CD4-positive, alpha-beta T cell treated with Interleukin-4 for 1 hour (primary cell): ENCODE measurements at regions not wholly inside any gene's neighbourhood (a gene's known extent, or its start where the extent isn't known, plus 50 kb on each side); places are given as distances from the start of the nearest gene placed in this dataset.

Source experiments
- DNase-seq, 2 donors: peaks; one replicate each; pipeline ENCODE4 v3.0.0-alpha.2; 2020 to 2022

DNA sequence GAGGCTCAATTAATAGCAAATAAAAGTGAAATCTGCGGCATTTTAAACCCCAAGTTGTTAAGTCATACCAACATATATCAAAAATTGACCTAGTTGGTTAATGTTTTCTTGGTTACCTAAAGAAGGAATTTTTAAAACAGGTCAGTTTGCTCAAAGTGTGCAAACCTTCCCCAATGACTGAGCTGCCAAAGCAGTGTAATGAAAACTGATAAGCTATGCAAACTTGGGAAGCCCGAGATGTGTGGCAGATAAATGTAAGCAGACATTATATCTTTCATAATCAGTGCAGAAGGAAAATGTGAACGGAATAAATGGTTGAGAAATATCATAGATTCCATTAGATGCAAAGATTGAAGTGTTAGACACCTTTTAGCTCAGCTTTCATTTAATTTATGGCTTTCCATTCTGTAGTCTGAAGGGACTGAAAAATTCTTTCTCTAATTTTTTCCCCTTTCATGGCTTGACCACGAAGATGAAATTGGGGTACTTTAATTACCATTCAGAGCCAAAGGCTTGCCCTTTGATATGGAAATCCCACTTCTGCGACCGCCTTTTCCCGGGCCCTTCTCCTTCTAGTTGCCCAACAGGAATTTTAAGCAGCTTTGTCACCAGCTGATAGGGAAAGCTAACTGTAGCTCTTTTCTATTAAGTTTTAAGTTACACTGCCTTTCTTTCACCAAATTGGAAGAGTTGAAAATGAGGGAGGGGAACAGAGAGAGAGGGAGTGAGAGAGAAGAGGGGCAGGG is 306.6 kb upstream of the SOX5 start:
- DNase-seq = no peak

DNA sequence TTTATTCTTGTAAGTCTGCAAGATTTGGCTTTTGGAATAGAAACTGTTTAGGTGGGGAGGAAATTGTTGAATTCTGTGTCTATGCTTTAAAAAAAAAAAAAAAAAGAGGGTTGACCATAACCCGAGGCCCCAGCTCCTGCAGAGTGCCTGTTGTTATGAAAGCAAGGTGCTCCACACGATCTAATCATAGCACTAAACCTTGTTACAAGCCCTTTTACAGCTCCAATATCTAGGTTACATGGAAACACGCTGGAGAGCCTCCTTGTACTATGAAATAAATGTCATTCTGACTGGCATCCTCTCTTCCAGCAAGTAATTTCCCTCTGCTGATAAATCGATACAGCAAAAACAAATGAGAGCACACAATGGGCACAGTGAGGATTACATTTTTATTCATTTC is 303.1 kb upstream of the SOX5 start:
- no peak for DNase-seq

DNA sequence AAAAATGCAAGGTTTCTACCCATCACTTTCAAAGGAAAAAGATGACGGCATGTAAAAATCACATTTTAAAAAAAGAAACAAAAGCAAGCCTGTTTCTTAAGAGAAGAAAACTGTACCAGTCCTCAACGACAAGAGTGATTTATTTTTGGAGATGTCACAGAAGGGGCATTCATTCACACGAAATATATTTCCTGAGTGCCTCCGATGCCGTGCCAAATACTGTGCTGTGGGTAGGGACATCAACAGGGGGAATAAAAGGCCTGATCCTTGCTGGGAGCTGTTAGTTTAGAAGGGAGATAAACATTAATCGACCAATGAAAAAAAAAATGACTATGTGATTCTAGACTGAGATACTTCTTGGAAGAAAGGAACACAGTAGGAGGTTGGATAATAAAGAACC is 297.5 kb upstream of the SOX5 start:
- no peak for DNase-seq

DNA sequence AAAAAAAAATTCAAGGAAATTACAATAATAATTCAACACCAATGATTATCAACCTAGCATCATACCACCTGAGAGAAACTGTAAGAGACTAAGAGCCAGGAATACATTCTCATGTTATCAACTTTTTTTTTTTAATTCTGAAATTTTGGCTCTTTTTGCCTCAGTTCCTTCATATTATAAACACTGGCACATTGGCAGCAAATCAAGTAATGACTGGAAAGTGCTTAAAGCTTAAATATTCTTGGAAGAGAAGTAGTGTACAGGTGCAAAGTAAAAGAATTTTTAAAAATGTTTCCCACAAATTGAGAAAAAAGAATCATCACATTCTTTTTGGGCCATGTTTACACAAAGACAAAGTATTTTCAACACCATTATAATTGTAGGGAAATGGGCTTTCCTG is 296.9 kb upstream of the SOX5 start:
- no peak for DNase-seq

DNA sequence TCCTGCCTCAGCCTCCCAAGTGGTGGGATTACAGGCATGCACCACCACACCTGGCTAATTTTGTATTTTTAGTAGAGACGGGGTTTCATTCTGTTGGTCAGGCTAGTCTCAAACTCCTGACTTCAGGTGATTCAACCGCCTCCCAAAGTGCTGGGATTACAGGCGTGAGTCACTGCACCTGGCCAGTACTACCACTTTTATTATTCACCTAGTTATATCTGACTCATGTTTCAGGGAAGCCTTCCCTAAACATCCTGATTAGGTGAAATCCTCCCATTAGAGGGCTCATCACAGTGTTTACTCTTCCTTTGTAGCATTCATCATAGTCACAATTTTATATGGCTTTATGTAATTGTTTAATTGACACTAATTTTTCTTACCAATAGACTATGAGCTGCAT is 295.3 kb upstream of the SOX5 start:
- DNase-seq = no peak

DNA sequence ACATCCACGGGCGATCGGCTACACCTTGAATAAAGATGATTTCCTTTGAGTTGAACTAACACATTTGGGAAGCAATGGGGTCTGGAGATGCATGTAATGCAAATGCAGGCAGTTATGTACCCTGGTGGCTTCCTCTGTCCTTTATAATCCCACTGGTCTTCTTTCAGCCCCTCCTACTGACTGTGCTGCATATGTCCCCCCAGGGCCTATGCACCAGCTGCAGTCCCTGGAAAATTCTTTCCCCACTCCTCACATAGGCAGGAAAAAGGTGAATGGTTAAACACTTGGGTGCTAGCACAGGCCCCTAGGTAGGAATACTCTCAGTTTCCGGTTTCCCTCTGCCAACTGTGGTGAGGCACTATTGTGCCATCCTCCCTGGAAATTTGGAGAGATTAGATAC is 294.8 kb upstream of the SOX5 start:
- no peak for DNase-seq

DNA sequence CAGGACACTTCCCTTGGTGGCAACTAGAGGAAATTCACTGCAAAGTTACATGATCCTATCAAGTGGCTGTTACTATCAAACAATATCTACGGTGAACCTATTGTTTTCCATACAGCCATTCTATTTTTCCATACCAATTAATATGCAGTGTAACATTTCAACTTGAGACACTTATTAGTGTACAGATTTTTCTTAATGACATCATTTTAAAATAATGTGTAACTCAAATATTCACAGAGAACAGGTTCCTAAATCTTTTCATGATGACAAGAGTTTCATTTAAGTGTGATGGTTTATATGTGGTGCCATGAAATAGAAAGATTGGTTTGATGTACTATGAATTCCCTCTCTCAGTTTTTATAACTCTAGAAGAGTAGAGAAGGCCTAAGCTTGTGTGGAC is 291.2 kb upstream of the SOX5 start:
- DNase-seq = no peak

DNA sequence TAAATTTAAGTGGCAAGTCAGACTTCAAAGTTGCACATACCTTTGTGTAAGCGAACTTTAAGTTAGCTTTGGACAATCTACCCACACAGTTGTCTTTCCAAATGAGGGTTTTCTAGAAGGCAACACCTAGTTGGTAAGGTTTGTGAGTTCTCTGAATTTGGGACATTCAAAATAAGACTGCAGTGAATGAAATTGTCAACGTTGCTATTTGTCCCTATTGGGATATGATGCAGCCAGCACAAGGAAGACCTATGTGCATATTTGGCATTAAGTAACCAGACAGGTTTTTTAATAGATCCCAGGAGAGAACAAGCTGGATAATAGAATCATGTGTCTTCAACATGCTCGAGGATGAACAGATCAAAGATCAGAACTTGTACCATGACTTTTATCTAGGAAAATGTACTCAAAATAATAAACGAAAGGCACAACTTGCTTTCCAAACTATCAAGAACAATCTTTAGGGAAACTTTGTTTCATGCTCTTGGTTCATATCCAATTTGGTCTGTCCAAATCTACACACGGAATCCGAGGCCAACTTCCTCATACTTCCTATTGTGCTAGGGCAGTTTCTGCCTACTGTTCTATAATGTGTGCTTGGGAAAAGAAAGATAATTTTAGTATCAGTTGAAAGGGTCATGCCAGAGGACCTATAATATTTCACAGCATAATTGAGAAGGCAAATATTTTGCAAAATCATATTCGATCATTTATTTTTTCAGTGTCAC is 284.2 kb upstream of the SOX5 start:
- no peak for DNase-seq

DNA sequence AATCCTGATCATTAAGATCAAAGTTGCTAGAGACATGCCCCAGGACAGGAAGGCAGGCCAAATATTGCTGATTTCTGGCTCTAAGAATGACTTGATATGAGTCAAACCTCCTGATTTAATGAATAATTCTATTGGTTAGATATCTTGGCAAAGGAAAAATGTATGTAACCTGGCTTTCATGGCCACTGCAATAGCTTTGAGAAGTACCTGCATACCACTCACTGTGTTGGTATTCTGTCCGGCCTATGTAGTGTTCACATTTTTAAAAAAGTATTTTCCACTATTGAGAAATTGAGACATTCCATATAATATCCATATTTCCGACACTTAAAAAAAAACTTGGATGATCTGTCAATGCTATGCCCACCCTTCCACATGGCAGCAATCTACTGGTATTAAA is 283.1 kb upstream of the SOX5 start:
- no peak for DNase-seq

DNA sequence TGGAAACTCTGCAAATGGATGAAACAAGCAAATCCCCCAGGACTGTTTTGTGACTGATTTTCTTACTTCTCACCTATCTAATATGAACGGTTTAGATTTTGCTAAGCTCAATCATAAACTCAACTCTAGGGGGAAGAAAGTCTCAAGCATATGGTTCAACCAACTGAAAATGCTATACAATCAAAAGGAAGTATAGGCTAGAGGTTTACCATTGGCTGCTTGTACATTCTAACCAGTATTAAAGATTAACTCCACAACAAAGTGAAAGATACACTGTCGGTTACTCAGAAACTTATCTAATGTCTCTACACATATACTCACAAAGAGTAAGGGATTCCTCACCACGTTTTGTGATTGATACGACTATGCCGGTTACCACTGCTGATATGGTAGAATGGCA is 281.8 kb upstream of the SOX5 start:
- DNase-seq = no peak

DNA sequence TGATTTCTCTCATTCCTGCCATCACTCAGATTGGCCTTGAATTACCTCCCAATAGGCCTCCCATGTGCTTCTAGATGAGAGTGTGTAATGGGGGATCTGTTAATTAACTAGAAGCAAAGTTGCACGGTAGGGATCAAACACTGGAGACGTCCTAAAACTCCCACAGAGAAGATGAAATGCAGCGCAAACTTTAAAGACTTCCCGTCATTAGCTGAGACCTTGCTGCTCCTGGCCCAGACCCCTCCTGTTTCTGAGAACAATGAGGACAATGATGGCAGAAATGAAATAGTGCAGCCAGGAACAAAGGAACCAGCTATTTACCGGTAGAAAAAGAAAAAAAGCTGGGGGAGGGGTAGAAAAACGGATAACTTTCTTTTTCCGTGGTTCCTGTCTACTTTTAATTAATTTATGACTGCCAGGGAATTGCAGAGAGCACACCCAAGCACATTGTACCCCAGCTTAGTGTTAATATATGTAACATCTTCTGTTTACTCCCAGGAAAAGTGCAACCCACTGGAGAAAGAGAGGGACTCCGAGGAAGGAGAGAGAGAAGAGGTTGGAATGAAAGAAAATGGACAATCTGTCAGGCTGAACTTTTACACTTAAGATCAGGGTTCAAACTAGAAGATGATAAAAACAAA is 280.7 kb upstream of the SOX5 start:
- no peak for DNase-seq

DNA sequence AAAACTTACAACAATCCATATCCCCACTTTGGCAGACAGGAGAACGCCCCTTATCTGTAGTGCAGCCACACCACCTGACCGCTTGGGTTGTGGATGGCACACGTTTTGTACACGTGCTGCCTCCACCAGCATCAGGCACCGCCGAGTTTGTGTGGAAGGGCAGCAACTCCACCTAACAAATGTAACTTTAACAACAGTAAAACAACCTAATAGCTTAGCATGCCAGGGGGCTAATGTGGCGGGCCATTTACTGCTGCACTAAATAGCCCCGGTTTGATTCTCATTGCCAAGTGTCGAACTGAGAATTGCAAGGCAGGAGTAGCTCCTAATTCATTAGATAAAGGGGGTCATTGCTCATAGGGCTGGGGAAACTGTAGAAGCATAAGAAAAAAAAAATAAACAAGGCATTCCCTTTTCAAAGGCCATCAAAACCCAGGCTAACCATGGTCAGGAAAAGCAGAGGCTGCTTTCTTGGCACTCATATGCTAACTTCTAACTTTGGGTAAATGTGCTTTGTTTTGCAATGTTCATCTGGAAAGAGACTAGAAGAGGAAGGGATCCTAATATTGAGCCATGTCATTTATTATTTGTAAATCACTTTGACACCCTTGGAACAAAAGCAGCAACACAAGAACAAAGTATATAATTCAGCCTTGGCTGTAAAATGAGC is 279.7 kb upstream of the SOX5 start:
- no peak for DNase-seq

DNA sequence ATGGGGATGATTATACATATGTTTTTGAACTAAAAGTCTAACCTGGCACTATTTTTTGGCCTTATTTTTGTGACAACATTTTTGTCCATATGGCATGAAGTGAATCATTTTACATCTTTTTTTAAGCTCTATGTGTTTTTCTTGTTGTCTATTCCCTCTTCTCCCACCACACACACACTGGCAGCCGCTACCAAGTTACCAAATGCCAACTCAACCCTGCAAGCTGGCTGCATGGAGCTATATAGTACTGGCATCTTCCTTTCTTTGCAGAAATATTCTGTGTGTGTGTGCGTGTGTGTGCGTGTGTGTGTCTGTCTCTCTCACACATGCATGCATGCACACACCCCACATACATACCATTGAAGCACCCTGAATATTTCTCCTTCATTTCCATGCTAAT is 278.9 kb upstream of the SOX5 start:
- no peak for DNase-seq

DNA sequence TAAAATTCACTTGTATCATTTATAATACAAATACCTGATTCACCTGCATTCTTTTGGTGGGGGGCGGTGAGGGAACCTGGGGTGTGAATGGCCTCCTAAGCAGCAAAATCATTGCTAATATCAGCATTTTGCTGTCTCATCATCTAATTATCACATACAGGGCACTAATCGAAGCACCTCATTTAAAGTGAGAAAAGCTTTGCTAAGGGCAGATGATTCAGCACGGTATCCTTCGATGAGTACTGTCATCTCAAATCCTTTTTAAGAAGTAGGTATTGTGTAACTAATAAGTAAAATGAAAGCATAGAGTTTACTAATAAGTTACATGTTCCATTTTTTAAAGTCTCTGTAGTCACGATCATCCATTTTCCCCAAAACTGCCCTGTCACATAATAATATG is 278.1 kb upstream of the SOX5 start:
- no peak for DNase-seq

DNA sequence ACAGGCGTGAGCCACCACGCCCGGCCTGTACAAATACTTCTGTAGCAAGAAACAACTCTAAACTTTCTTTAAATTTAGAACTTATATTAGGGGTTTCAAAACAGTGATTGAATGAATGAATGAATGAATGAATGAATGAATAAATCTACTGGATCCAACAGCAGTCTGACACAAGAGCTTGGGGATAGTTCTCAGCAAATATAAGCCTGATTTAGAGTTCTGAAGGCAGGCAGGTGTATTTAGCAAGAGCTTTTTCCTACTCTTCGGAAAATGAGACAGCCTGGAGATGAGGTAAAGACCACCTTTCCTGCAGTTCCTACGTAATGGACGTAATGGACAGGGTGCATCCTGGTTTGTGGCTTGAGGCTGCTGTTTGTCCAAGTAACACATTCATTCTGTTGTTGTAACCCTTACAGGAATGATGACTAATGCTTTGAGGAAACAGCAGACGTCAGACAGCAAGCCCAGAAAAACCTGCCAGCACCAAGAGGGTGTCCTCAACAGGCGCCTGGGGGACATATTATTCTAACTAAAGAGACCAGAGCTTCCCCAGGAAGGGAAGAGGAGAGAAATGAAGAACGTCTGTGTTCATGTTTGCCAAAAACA is 277.4 kb upstream of the SOX5 start:
- no peak for DNase-seq

DNA sequence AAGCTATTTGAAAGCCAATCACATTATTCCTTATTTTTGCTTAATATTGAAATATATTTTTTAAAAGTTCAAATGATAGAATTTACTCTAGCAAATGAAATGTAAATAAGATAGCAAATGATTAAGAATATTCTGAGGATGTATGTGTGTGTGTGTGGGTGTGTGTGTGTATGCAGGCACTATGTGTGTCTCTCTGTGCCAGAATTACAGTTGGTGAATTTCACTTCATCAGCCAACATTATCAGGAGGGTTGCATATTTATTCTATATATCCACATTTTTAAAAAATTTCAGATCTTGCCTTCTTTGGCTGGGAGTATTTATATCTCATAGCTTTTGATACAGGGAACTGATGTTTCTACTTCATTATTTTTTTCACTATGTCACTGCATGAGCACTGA is 274.9 kb upstream of the SOX5 start:
- DNase-seq = no peak

DNA sequence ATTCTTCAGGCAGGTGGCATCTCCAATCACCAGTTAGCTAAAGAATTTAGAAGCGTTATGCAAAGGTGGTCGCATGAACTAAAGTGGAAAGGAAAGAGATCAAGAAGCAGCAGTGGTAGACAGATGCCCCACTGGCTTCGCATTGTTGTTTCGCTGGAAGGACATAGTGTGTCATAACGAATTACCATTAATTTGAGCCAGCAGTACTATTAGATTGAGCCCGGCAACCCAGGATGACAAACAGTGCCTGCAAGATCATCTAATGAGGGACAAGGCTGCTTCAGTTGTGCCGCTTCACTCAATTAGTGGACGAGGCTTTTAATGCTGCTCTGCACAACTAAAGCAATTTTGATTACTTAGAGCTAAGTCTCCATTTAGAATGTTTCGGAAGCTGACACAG is 274.5 kb upstream of the SOX5 start:
- DNase-seq = no peak

DNA sequence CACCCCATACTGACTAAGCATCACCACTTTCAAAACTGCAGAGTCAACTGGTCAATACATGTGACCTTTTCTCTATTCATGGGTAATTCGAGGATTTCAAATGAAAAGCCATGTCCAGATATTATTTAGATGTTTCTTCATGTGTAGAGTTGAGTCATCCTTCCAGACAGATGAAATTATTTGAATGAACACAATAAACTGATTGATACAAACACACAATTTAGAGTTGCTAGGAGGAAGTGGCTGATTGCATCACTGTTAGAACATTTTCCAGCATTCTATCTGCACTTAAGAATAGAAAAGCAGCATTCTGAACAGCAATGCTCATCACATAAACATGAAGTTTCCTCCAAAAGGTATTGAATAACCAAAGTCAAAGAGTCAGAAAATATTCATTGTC is 273.5 kb upstream of the SOX5 start:
- DNase-seq = no peak

DNA sequence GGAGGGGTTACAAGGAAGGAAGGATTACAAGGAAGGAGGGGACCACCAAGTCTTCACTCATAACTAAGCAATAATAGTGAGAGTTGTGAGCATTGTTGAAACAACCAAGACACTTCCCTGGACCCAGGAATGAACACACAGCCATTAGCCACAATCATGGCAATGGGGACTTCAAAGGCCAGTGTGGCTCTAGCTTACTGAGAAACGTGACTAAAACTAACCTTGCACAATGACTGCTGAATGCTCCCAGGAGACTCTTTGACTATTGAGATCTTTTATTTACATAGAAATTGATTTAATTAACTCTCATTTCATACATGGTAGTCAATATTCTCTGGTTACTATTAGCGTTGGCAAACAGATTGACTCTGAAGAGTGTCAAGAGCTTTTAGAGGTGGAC is 263.0 kb upstream of the SOX5 start:
- DNase-seq = no peak

DNA sequence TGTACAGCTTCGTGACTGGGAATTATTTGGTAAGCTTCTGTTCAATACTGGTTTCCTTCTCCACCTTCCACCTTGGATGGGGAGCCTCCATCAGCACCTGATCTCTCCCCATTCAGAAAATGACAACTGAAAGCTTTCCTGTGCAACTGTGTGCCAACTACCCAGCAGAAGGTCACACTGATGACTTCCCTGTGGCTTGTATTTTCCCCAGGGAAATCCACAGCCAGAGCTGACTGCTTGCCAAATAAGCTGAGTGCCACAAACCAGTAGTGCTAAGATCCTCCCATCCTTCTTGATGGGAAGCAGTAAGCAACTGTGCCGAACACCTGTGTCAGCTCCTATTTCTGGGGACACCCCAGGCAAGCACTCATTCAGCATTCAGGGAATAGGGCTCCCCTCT is 257.2 kb upstream of the SOX5 start:
- no peak for DNase-seq

DNA sequence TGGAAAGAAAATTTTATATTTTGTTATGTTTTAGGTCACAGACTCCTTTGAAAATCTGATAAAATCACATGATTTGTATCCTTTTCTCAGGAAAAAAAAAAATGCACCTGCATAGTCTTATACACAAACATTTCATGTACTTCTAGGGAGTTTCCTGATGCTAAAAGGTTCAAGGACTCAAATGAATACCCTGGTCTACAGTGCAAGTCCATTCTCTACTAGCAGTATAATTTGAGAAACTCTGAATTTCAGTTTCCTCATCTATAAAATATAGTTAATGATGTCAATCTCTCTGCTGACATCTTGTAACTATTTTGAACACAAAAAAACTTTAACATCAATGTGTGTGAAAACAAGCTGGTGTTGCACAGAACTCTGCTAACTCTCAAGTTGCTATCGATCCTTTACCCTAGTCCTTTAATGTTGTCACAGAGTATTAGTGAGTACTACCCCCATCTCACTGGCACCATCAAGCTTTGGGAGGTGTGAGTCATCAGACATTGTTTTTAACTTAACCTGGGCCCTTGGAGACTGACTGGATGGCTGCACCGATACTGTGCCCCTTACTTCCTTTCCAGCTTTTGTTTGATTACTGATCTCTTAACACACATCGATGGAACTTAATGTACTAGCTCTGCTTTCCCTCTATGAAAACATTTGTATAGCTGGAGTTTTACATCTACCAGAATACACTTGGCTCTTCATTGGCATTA is 251.9 kb upstream of the SOX5 start:
- no peak for DNase-seq

DNA sequence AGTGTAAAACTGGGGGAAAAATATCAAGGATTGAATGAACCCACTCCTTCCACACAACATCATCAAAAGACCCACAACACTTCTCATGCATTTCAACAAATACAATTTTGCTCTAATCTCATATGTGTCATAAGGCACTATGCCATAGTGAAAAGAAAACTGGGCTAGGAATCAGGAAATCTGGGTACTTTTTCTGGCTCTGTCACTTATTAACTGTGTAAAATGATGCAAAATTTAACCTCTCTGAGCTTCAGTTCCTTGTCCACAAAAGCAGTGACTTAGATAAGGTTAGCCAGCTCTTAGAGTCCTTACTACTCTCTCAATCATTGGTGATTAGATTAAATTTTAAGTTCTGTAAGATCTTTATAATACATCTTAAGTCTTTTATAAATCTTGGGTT is 250.5 kb upstream of the SOX5 start:
- DNase-seq = no peak
